ENCODE measurements at regions not wholly inside any gene's neighbourhood (a gene's known extent, or its start where the extent isn't known, plus 50 kb on each side); places are given as distances from the start of the nearest gene placed in this dataset.
A peak's percentile ranks its signal among the peaks of the same experiment; 100 is the strongest.

- Histone ChIP-seq H3K27ac (no peak overlapping the region), H3K36me3 (replicated peaks; ENCODE audit: insufficient read depth, low read depth) (no peaks in the 10 kb centered on the region), H4K20me1 (ENCODE audit: insufficient read depth, poor library complexity, severe bottlenecking) (no peaks in the 10 kb centered on the region), H3K9me3 (ENCODE audit: low read depth) (no peaks in the 10 kb centered on the region), H3K9me2 (replicated peaks; ENCODE audit: insufficient read depth) (no peaks in the 10 kb centered on the region), H3K4me1 (ENCODE audit: insufficient read depth) (no peaks in the 10 kb centered on the region), H3K4me3 (no peak overlapping the region), H2AFZ (no peak overlapping the region), H3K27me3 (no peaks in the 10 kb centered on the region), H3K4me2 (peak overlapping the region; percentile 19), H3K79me2 (no peaks in the 10 kb centered on the region)
- no peak for DNase-seq (ENCODE audit: low spot score)
- no peak for TF ChIP-seq EZH2 (IDR thresholded peaks at IDR 0.05; ENCODE audit: borderline replicate concordance)
- no peak for TF ChIP-seq CTCF (IDR thresholded peaks at IDR 0.05; ENCODE audit: poor library complexity)
- no peak for TF ChIP-seq EZH2phosphoT487 (IDR thresholded peaks at IDR 0.05; ENCODE audit: low read depth, severe bottlenecking, unreplicated experiment)
- 73% methylated on average over 2 of the region's 2 CpGs for WGBS (ENCODE audit: low lambda C conversion rate, missing lambda C conversion rate)
Measured at GRCh38 chr7:9937944-9938631, 1035.6 kb upstream of the PHF14 start.

GRCh38 chr7:9939176-9939575 is 1034.5 kb upstream of the PHF14 start:
- Histone ChIP-seq H4K20me1 (ENCODE audit: insufficient read depth, poor library complexity, severe bottlenecking) (no peaks in the 10 kb centered on the region), H3K9me2 (replicated peaks; ENCODE audit: insufficient read depth) (no peaks in the 10 kb centered on the region), H3K27ac (no peak overlapping the region), H3K79me2 (no peaks in the 10 kb centered on the region), H3K9me3 (ENCODE audit: low read depth) (no peaks in the 10 kb centered on the region), H3K27me3 (no peaks in the 10 kb centered on the region), H2AFZ (no peak overlapping the region), H3K36me3 (replicated peaks; ENCODE audit: insufficient read depth, low read depth) (no peaks in the 10 kb centered on the region), H3K4me1 (ENCODE audit: insufficient read depth) (no peaks in the 10 kb centered on the region), H3K4me2 (no peak overlapping the region), H3K4me3 (no peak overlapping the region)
- DNase-seq (ENCODE audit: low spot score), result no peak
- no peak for TF ChIP-seq CTCF (IDR thresholded peaks at IDR 0.05; ENCODE audit: poor library complexity)

- H3K36me3 ChIP-seq (replicated peaks; ENCODE audit: insufficient read depth, low read depth), result no peaks in the 10 kb centered on the region
- H3K79me2 ChIP-seq, result no peaks in the 10 kb centered on the region
- no peaks in the 10 kb centered on the region for H3K27me3 ChIP-seq
- no peak for DNase-seq (ENCODE audit: low spot score)
- H2AFZ ChIP-seq, result no peak overlapping the region
- no peak overlapping the region for H3K27ac ChIP-seq
- no peak overlapping the region for H3K4me2 ChIP-seq
- H3K4me1 ChIP-seq (ENCODE audit: insufficient read depth), result no peaks in the 10 kb centered on the region
- H3K9me3 ChIP-seq (ENCODE audit: low read depth), result no peaks in the 10 kb centered on the region
- no peak for TF ChIP-seq EZH2 (IDR thresholded peaks at IDR 0.05; ENCODE audit: borderline replicate concordance)
- TF ChIP-seq CTCF (IDR thresholded peaks at IDR 0.05; ENCODE audit: poor library complexity), result no peak
- no peak for TF ChIP-seq EZH2phosphoT487 (IDR thresholded peaks at IDR 0.05; ENCODE audit: low read depth, severe bottlenecking, unreplicated experiment)
- no peak overlapping the region for H3K4me3 ChIP-seq
- H4K20me1 ChIP-seq (ENCODE audit: insufficient read depth, poor library complexity, severe bottlenecking), result no peaks in the 10 kb centered on the region
- no peaks in the 10 kb centered on the region for H3K9me2 ChIP-seq (replicated peaks; ENCODE audit: insufficient read depth)
Measured at GRCh38 chr7:9945131-9945530, 1028.5 kb upstream of the PHF14 start.

- H3K4me3 ChIP-seq, result no peak overlapping the region
- no peaks in the 10 kb centered on the region for H3K36me3 ChIP-seq (replicated peaks; ENCODE audit: insufficient read depth, low read depth)
- H3K4me1 ChIP-seq (ENCODE audit: insufficient read depth), result no peaks in the 10 kb centered on the region
- no peaks in the 10 kb centered on the region for H4K20me1 ChIP-seq (ENCODE audit: insufficient read depth, poor library complexity, severe bottlenecking)
- H3K27ac ChIP-seq, result no peak overlapping the region
- H3K27me3 ChIP-seq, result no peaks in the 10 kb centered on the region
- H3K9me2 ChIP-seq (replicated peaks; ENCODE audit: insufficient read depth), result no peaks in the 10 kb centered on the region
- H2AFZ ChIP-seq, result no peak overlapping the region
- no peak for TF ChIP-seq CTCF (IDR thresholded peaks at IDR 0.05; ENCODE audit: poor library complexity)
- TF ChIP-seq EZH2 (IDR thresholded peaks at IDR 0.05; ENCODE audit: borderline replicate concordance), result no peak
- no peak for TF ChIP-seq EZH2phosphoT487 (IDR thresholded peaks at IDR 0.05; ENCODE audit: low read depth, severe bottlenecking, unreplicated experiment)
- no peaks in the 10 kb centered on the region for H3K9me3 ChIP-seq (ENCODE audit: low read depth)
- WGBS (ENCODE audit: low lambda C conversion rate, missing lambda C conversion rate), result 42% methylated on average over 2 of the region's 2 CpGs
- DNase-seq (ENCODE audit: low spot score), result no peak
- H3K4me2 ChIP-seq, result no peak overlapping the region
- no peaks in the 10 kb centered on the region for H3K79me2 ChIP-seq
Measured at GRCh38 chr7:9945857-9946256, 1027.8 kb upstream of the PHF14 start.

Measured in hepatocyte (in vitro differentiated cells).